ENCODE measurements at regions not wholly inside any gene's neighbourhood (a gene's known extent, or its start where the extent isn't known, plus 50 kb on each side); places are given as distances from the start of the nearest gene placed in this dataset.
"Not testable (repeated sequence)": the region's sequence is repeated elsewhere in the genome, so short reads cannot be mapped to it uniquely, and the experiment has no call there.

- DNase-seq = no peak
Observed at GRCh38 chr14:89484051-89484844, 67.2 kb upstream of the FOXN3 start.

GRCh38 chr14:89481196-89481595 lies 64.2 kb upstream of the FOXN3 start:
- no peak for DNase-seq

DNA sequence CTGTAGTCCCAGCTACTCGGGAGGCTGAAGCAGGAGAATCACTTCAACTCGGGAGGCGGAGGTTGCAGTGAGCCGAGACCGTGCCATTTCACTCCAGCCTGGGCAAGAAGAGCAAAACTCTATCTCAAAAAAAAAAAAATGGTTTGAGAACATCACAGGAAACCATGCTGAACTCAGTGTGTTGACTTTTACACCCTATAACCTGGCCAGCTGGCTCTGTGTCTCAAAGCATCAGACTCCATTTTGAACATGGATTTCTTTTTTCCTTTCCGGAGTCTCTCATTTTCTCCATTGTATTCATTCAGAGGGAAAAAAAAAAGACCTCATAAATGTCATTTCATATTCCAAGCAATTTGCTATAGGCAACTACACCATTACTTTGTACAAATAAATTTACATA lies 63.2 kb upstream of the FOXN3 start:
- no peak for DNase-seq

DNA sequence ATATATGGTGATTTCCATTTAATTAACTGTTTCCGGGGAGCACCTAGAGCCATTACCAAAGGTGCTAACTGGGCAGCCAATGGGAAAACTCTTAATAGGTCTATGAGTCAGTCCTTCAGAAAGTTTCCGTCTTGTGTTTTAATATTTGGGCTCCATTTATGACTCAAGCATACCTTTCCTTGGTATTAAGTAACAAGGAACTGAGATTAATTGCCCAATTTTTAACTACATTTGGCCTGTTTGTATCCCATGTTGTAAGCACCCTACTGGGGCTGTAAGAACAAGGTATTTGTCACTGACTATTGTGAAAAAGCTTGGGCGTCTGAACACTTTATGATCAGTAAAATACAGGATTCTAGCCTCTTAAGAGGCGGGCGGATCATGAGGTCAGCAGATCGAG lies 62.8 kb upstream of the FOXN3 start:
- no peak for DNase-seq

DNA sequence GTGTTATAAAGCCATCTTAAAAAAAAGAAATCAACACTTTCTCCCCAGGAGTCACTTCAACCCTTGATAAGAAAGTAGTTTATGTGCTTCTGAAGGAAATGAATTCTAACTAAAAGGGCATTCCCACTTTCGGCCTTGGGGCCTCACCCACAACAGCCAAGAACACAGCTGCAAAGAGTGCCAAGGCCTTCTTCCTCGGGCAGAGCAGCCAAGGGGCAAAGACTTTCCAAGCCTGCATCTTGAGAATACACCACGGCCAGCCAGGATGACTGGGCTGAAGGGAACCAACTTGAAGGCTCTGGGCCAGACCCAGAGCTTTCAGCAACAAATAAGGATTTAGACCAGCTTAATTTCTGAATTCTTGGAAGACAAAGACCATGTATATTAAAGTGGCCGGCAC lies 60.4 kb upstream of the FOXN3 start:
- no peak for DNase-seq

DNA sequence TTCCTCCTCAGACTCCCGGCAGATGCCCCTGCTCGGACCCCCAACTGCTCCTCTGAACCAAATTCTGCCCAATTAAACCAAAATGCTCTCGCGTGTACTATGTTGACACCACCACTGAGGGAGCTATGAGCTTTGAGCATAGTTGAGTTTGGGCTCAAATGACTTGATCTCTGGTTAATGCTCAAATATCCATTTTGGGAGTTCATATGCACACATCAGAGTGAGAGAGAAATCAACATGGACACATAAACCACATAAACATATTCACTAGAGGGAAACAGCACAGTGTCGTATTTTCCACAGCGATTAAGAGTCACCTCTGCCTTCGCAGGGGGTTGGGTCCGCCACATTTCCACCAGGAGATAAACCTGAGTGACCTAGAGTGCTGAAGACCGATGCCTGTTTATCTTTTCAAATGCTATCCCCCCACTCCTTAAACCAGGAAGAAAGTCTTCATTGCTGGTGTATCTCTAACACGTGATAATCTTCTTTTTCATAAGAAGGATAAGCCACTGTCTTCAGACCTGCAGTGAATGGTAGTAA lies 59.4 kb upstream of the FOXN3 start:
- no peak for DNase-seq

DNA sequence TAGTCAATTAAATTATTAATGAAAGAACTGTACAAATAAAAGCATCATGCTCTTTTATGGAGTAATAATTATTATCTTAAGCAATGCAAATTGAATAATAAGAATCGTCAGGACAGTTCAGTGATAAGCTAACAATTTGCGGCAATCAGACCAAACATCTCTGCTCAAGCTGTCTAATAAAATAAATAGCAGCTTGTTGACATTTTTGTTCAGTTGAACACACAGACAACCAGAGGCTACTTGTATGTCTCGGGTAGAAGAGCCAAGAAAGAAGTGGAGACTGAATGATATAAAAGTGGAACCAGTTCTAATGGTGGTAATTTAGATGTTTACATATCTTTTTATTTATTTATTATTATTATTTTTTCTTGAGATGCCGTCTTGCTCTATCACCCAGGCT lies 57.4 kb upstream of the FOXN3 start:
- no peak for DNase-seq

DNA sequence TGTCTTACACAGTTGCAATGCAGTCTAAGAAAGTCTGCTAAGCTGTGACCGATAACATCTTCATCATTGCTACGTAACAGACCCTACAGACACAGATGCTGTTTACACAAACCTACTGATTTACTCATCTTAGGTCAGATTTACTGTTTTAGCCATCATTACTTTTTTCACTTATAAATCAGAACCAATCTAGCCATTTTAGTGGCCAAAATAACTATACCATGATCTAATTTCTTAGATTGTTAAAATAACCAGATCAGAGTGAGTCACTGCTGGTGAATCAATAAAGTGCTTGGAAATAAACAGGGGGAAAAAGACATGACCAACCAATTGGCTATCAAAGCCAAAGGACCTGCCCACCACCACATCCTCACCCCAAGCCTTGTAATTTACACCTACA lies 57.0 kb upstream of the FOXN3 start:
- no peak for DNase-seq

GRCh38 chr14:89473569-89473968 lies 56.5 kb upstream of the FOXN3 start:
- no peak for DNase-seq

GRCh38 chr14:89470401-89470800 lies 53.4 kb upstream of the FOXN3 start:
- DNase-seq = no peak

DNA sequence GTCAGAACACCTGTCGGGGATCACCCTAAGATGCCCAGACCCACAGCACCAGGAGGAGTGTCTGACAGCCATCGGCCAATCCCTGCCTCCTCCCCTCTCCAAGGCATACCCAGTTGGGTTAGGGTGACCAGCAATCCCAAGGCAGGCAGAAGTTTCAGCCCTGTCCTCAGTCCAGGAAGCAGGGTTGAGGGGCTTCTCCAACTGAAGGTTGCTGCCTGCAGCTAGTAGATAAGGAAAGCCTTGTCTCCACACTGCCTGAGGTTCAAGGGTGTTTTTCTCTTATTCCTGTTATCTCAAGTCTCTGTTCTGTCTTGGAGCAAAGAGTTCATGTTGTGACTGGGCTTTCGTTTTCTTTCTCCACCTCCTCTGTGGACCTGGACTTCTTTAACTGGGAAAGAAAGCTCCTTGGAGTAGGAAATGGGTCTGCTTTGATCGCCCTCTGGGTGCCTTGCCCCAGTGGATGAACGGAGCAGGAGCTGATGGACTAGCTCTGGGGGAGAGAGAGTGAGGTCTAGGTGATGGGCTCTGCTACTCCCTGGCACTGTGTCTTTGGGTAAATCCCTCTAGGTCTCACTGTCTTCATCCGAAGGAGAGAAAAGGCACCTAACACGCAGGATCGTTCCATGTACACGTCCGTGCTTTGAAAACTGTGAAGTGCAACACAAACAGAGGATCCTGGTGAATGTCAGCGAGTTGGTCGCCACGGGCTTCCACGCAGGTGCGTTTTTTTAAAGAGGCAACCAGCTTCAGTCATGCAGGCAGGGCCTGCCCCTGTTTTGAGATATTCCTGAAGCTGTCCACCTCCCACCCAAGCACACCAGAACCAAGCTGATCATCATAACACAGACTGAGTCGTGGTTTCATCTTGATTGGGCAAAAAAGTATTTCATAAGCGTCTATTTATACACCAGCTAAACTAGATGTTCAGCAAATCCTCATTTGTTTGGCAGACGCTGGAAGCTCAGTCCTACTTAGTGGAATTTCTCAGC lies 52.5 kb upstream of the FOXN3 start:
- no peak for DNase-seq

GRCh38 chr14:89468566-89468965 lies 51.5 kb upstream of the FOXN3 start:
- no peak for DNase-seq

DNA sequence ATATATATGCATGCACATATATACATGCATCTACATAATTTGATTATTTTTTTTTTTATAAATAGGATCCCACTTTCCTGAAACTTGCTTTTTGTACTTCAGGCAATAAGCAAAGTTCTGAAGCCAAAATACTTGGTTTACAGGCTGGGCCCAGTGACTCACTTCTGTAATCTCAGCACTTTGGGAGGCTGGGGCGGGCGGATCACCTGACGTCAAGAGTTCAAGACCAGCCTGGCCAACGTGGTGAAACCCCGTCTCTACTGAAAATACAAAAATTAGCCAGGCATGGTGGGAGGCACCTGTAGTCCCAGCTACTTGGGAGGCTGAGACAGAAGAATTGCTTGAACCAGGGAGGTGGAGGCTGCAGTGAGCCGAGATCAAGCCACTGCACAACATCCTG lies 51.0 kb upstream of the FOXN3 start:
- DNase-seq = not testable (repeated sequence)

- DNase-seq = no peak
Observed at GRCh38 chr14:89466944-89467343, 49.9 kb upstream of the FOXN3 start.
